Hypothalamus (tissue), 51 donors: ENCODE measurements at regions not wholly inside any gene's neighbourhood (a gene's known extent, or its start where the extent isn't known, plus 50 kb on each side); places are given as distances from the start of the nearest gene placed in this dataset.
A peak's percentile ranks its signal among the peaks of the same experiment; 100 is the strongest.

Source experiments
- DNase-seq, 51 donors: peaks; one replicate each; lab custom pipeline; 2025; lab: John Stamatoyannopoulos, UW

- no peak for DNase-seq
Observed at GRCh38 chr6:148261470-148261869, 81.2 kb upstream of the SASH1 start.

GRCh38 chr6:148263010-148263409 is 79.6 kb upstream of the SASH1 start:
- DNase-seq = no peak

- no peak for DNase-seq
Observed at GRCh38 chr6:148263961-148264360, 78.7 kb upstream of the SASH1 start.

- DNase-seq = no peak
Observed at GRCh38 chr6:148265054-148265453, 77.6 kb upstream of the SASH1 start.

- no peak for DNase-seq
Observed at GRCh38 chr6:148269386-148269785, 73.3 kb upstream of the SASH1 start.

GRCh38 chr6:148271711-148272439 is 70.8 kb upstream of the SASH1 start:
- no peak for DNase-seq

- no peak for DNase-seq
Observed at GRCh38 chr6:148272597-148272996, 70.0 kb upstream of the SASH1 start.

- peak in 7 of 51 donors; percentile 10 to 28 (median 17) for DNase-seq
Observed at GRCh38 chr6:148273962-148274752, 68.5 kb upstream of the SASH1 start.

- peak in 11 of 51 donors; percentile 6 to 64 (median 20) for DNase-seq
Observed at GRCh38 chr6:148274809-148275208, 67.8 kb upstream of the SASH1 start.

GRCh38 chr6:148285205-148285604 is 57.4 kb upstream of the SASH1 start:
- no peak for DNase-seq

GRCh38 chr6:148286563-148286962 is 56.1 kb upstream of the SASH1 start:
- DNase-seq = no peak

GRCh38 chr6:148287623-148288333 is 54.9 kb upstream of the SASH1 start:
- DNase-seq = peak in 8 of 51 donors; percentile 10 to 36 (median 19)

GRCh38 chr6:148288541-148288940 is 54.1 kb upstream of the SASH1 start:
- no peak for DNase-seq

GRCh38 chr6:148289153-148289552 is 53.5 kb upstream of the SASH1 start:
- DNase-seq = no peak

GRCh38 chr6:148291876-148292275 is 50.8 kb upstream of the SASH1 start:
- DNase-seq = no peak
